NCI-H345 treated with DMSO at 0.1 percent for 48 hours (cell line): ENCODE measurements at regions not wholly inside any gene's neighbourhood (a gene's known extent, or its start where the extent isn't known, plus 50 kb on each side); places are given as distances from the start of the nearest gene placed in this dataset.

Experiments
- DNase-seq: peaks from one replicate; lab custom pipeline; 2025; ENCODE audit not compliant: unreplicated experiment; lab: John Stamatoyannopoulos, UW

DNA sequence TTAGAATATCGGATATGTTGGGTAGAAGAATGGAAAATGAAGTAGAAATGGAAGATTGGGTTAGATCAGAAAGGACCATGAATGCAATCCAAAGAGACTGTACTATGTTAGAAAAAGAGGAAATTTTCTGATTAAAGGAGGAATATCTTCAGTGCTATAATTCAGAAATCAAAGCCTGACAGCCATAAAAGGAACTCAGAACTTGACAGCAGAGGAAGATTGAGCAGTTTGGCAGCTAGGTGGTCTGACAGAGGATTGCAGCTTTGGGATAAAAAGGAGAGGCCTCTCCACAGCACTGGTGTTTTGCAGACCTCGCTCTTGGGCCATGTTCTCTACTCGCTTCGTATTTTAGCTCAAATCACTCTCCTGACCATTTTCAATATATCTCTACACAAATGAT lies 354.8 kb upstream of the SOX5 start:
- no peak for DNase-seq

GRCh38 chr12:24302708-24303107 lies 353.2 kb upstream of the SOX5 start:
- no peak for DNase-seq

DNA sequence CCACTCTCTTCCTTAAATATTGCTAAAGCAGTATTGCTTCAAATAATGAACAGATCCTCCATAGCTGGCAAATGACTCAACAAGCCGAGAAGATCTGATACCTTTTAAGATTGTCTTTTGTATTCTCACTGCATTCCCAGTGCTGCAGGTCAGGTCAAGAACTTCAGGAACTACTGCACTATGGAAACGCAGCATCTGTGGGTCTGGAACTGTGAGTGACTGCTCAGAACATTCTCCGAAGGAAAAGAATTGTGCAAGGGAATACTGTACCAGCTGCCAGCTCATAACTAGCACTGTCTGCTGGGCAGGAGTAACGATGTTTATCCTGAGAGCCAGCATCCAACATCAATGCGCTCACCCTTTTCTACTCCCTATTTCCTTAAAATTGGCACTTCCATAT lies 348.0 kb upstream of the SOX5 start:
- no peak for DNase-seq

GRCh38 chr12:24293549-24293948 lies 344.1 kb upstream of the SOX5 start:
- DNase-seq = no peak

- DNase-seq = no peak
Measured at GRCh38 chr12:24287963-24288362, 338.5 kb upstream of the SOX5 start.

- no peak for DNase-seq
Measured at GRCh38 chr12:24285448-24285847, 336.0 kb upstream of the SOX5 start.

- DNase-seq = no peak
Measured at GRCh38 chr12:24281341-24281740, 331.9 kb upstream of the SOX5 start.

GRCh38 chr12:24280056-24280842 lies 330.8 kb upstream of the SOX5 start:
- no peak for DNase-seq

DNA sequence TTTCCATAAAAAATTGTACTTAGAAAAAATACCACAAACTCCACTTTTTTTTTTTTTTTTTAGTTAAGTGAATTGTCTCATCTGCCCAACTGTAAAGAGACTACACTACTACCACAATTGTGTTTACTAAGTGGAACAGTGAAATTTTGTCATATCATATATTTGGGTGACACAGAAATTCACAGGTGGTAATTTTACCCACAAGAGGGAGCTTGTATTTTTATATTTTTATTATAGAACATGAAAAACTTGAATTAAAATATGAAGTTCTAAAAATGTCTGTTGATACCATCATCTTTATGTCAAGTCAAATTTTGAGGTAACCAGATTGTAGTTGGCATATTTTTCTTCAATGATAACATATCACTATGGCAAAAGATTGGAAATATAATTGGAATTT lies 329.4 kb upstream of the SOX5 start:
- DNase-seq = no peak

GRCh38 chr12:24270965-24271364 lies 321.5 kb upstream of the SOX5 start:
- no peak for DNase-seq

DNA sequence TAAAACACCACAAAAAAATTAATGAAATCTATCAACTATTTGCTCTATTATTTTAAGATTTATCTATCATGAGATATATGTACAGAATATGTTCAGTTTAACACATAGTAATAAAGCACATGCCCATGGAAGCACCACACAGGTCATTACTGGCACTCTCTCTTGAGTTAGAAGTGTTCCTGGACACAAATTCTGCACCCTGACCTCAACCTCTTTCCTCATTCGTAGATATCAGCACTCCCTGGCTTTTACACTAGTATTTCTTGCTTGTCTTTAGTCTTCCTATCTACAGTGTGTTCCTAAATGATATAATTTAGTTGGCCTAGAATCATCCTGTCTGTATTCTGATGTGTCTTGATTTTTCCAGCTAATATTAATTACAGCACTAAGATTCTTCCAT lies 321.0 kb upstream of the SOX5 start:
- DNase-seq = no peak

- DNase-seq = no peak
Measured at GRCh38 chr12:24268663-24269186, 319.3 kb upstream of the SOX5 start.

DNA sequence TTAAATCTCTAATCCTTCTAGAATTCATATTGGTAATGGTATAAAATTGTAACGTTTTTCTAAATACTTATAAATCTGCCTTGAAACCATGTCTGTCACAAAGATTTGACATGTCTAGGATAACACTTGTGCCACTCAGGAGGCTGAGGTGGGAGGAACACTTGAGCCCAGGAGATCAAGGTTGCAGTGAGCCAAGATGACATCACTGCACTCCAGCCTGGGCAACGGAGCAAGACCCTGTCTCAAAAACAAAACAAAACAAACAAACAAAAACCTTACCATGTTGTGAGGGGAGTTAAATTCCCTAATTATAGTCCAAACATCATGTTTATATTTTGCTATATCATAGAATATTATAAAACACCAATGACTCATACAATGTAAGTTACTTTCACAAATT lies 317.5 kb upstream of the SOX5 start:
- no peak for DNase-seq

DNA sequence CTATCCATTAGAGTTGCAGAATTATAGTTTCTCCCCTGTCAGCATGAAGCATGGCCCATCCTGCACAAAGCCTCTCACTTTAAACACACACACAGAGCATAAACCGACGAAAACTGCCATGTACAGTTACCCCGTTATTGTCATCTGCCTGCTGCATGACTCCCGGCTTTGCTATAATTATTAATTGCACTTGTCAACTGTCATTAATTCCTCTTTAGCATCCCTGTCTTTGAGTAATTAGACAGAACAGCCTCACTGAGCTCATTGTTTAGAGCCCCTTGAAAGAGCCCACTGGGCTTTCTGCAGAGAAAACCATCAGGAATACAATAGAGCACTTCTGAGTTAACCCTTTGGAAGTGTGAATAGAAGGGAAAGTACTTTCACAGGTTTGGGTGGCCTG lies 307.2 kb upstream of the SOX5 start:
- no peak for DNase-seq

DNA sequence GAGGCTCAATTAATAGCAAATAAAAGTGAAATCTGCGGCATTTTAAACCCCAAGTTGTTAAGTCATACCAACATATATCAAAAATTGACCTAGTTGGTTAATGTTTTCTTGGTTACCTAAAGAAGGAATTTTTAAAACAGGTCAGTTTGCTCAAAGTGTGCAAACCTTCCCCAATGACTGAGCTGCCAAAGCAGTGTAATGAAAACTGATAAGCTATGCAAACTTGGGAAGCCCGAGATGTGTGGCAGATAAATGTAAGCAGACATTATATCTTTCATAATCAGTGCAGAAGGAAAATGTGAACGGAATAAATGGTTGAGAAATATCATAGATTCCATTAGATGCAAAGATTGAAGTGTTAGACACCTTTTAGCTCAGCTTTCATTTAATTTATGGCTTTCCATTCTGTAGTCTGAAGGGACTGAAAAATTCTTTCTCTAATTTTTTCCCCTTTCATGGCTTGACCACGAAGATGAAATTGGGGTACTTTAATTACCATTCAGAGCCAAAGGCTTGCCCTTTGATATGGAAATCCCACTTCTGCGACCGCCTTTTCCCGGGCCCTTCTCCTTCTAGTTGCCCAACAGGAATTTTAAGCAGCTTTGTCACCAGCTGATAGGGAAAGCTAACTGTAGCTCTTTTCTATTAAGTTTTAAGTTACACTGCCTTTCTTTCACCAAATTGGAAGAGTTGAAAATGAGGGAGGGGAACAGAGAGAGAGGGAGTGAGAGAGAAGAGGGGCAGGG lies 306.6 kb upstream of the SOX5 start:
- no peak for DNase-seq

- no peak for DNase-seq
Measured at GRCh38 chr12:24252602-24253001, 303.1 kb upstream of the SOX5 start.

- DNase-seq = no peak
Measured at GRCh38 chr12:24246934-24247333, 297.5 kb upstream of the SOX5 start.

GRCh38 chr12:24246376-24246775 lies 296.9 kb upstream of the SOX5 start:
- no peak for DNase-seq

DNA sequence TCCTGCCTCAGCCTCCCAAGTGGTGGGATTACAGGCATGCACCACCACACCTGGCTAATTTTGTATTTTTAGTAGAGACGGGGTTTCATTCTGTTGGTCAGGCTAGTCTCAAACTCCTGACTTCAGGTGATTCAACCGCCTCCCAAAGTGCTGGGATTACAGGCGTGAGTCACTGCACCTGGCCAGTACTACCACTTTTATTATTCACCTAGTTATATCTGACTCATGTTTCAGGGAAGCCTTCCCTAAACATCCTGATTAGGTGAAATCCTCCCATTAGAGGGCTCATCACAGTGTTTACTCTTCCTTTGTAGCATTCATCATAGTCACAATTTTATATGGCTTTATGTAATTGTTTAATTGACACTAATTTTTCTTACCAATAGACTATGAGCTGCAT lies 295.3 kb upstream of the SOX5 start:
- no peak for DNase-seq

DNA sequence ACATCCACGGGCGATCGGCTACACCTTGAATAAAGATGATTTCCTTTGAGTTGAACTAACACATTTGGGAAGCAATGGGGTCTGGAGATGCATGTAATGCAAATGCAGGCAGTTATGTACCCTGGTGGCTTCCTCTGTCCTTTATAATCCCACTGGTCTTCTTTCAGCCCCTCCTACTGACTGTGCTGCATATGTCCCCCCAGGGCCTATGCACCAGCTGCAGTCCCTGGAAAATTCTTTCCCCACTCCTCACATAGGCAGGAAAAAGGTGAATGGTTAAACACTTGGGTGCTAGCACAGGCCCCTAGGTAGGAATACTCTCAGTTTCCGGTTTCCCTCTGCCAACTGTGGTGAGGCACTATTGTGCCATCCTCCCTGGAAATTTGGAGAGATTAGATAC lies 294.8 kb upstream of the SOX5 start:
- DNase-seq = no peak

DNA sequence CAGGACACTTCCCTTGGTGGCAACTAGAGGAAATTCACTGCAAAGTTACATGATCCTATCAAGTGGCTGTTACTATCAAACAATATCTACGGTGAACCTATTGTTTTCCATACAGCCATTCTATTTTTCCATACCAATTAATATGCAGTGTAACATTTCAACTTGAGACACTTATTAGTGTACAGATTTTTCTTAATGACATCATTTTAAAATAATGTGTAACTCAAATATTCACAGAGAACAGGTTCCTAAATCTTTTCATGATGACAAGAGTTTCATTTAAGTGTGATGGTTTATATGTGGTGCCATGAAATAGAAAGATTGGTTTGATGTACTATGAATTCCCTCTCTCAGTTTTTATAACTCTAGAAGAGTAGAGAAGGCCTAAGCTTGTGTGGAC lies 291.2 kb upstream of the SOX5 start:
- no peak for DNase-seq

GRCh38 chr12:24233519-24234246 lies 284.2 kb upstream of the SOX5 start:
- DNase-seq = no peak
